HCT116 (cell line): ENCODE measurements at regions not wholly inside any gene's neighbourhood (a gene's known extent, or its start where the extent isn't known, plus 50 kb on each side); places are given as distances from the start of the nearest gene placed in this dataset.

Source experiments
- ATAC-seq: fragments of 200-7000 bp; cut with Tn5 transposase; 2 replicates; pipeline ENCODE4 v1.9.1; 2020; ENCODE audit warnings: mild to moderate bottlenecking, moderate library complexity
- BruUV-seq: library from RNA; stranded (reverse); fragments of 400-500 nt; replicated peaks from 2 replicates; lab custom pipeline; 2021; lab: Mats Ljungman, UMichigan
- CTCF ChIA-PET: fragments of 300-600 bp; sonication (Branson Sonifier 250); formaldehyde crosslinking; loops from one replicate; lab custom pipeline; 2021; ENCODE audit warnings: antibody characterized with exemption; lab: Charles Lee
- POLR2A ChIA-PET: fragments of 300-600, 350-600 bp; sonication (Branson Sonifier 250); formaldehyde crosslinking; loops from one replicate; lab custom pipeline; 2021; ENCODE audit warnings: antibody characterized with exemption; lab: Charles Lee
- RAD21 ChIA-PET, 2 experiments: fragments of 300-600 bp; sonication (Branson Sonifier 250); formaldehyde crosslinking; loops; one replicate each; lab custom pipeline; 2023; ENCODE audit warnings: low total read pairs in 2 of 2; ENCODE audit not compliant: uncharacterized antibody in 2 of 2, unreplicated experiment in 2 of 2, low non-redundant PET in 1 of 2; lab: Charles Lee
- DNase-seq: peaks from one replicate; pipeline ENCODE4 v3.0.0-alpha.2; 2010; ENCODE audit warnings: low read depth, low spot score
- H2AFZ ChIP-seq: fragments of 200-600 bp; shearing (Covaris generic), sonication (generic); 2 replicates; pipeline ENCODE4 v1.6.1; 2017; ENCODE audit warnings: low read depth, mixed run types, mixed read lengths, antibody characterized with exemption, low read length; ENCODE audit not compliant: poor library complexity, severe bottlenecking
- H3K27ac ChIP-seq: 2 replicates; pipeline ENCODE4 v1.5.1; 2012; ENCODE audit warnings: low read depth, low read length
- H3K27me3 ChIP-seq: fragments of 200-600 bp; sonication (generic); 2 replicates; pipeline ENCODE4 v1.6.1; 2016; ENCODE audit warnings: mixed run types, low read length, mixed read lengths; ENCODE audit not compliant: insufficient read depth
- H3K36me3 ChIP-seq, 2 experiments: fragments of 200-500 bp in 1 of 2; fragments of 200-600 bp in 1 of 2; sonication (Bioruptor generic) in 1 of 2; sonication (generic) in 1 of 2; 2 replicates each; pipeline versions ENCODE4 v1.5.1 to v1.6.1; 2014 to 2016; ENCODE audit warnings: low read length in 2 of 2, inconsistent platforms in 1 of 2, mixed read lengths in 1 of 2, mixed run types in 1 of 2; ENCODE audit not compliant: insufficient read depth in 2 of 2, control insufficient read depth in 1 of 2
- H3K4me1 ChIP-seq, 2 experiments: fragments of 200-600 bp in 1 of 2; sonication (generic) in 1 of 2; 2 replicates each; pipeline versions ENCODE4 v1.5.1 to v1.6.1; 2012 to 2017; ENCODE audit warnings: low read length in 2 of 2, inconsistent platforms in 1 of 2, mild to moderate bottlenecking in 1 of 2, mixed read lengths in 1 of 2, mixed run types in 1 of 2, moderate library complexity in 1 of 2; ENCODE audit not compliant: insufficient read depth in 2 of 2, control insufficient read depth in 1 of 2
- H3K4me2 ChIP-seq: fragments of 200-600 bp; sonication (generic); 2 replicates; pipeline ENCODE4 v1.6.1; 2017; ENCODE audit warnings: mixed run types, low read length, mixed read lengths
- H3K4me3 ChIP-seq, 2 experiments: fragments of 200-600 bp in 1 of 2; sonication (generic) in 1 of 2; replicated peaks in 1 of 2; 2 replicates each; pipeline ENCODE4 v1.5.1; 2011 to 2016; ENCODE audit warnings: low read length in 2 of 2, control low read depth in 1 of 2, low read depth in 1 of 2, mild to moderate bottlenecking in 1 of 2, mixed read lengths in 1 of 2, mixed run types in 1 of 2
- H3K79me2 ChIP-seq: fragments of 200-600 bp; sonication (generic); 2 replicates; pipeline ENCODE4 v1.6.1; 2017; ENCODE audit warnings: mild to moderate bottlenecking, mixed run types, low read length, moderate library complexity, mixed read lengths; ENCODE audit not compliant: insufficient read depth
- H3K9ac ChIP-seq: fragments of 200-600 bp; sonication (generic); 2 replicates; pipeline ENCODE4 v1.6.1; 2016; ENCODE audit warnings: low read length, mixed read lengths
- H3K9me2 ChIP-seq: fragments of 200-600 bp; sonication (generic), shearing (Covaris generic); 2 replicates; pipeline ENCODE4 v1.6.1; 2017; ENCODE audit warnings: mixed run types, mild to moderate bottlenecking, moderate library complexity; ENCODE audit not compliant: insufficient read depth
- H3K9me3 ChIP-seq, 2 experiments: fragments of 200-500 bp in 1 of 2; fragments of 200-600 bp in 1 of 2; sonication (Bioruptor generic) in 1 of 2; sonication (generic) in 1 of 2; 2 replicates each; pipeline ENCODE4 v1.6.1; 2014 to 2017; ENCODE audit warnings: low read length in 2 of 2, mixed read lengths in 2 of 2, inconsistent platforms in 1 of 2, low read depth in 1 of 2, mild to moderate bottlenecking in 1 of 2, mixed run types in 1 of 2, moderate library complexity in 1 of 2; ENCODE audit not compliant: control insufficient read depth in 1 of 2, insufficient read depth in 1 of 2
- H4K20me1 ChIP-seq: fragments of 200-600 bp; sonication (generic), shearing (Covaris generic); 2 replicates; pipeline ENCODE4 v1.6.1; 2017; ENCODE audit warnings: mixed run types, mild to moderate bottlenecking, moderate library complexity; ENCODE audit not compliant: insufficient read depth
- CBX3 ChIP-seq: IDR thresholded peaks from 2 replicates; pipeline ENCODE4 v1.6.1; 2012; ENCODE audit warnings: low read depth
- CEBPB ChIP-seq: IDR thresholded peaks from 2 replicates; pipeline ENCODE4 v1.6.1; 2012; ENCODE audit warnings: low read depth
- ELF1 ChIP-seq: IDR thresholded peaks from 2 replicates; pipeline ENCODE4 v1.6.1; 2012; ENCODE audit warnings: low read depth, borderline replicate concordance
- EZH2phosphoT487 ChIP-seq: fragments of 200-600 bp; IDR thresholded peaks from 2 replicates; pipeline ENCODE4 v1.6.1; 2018; ENCODE audit warnings: antibody characterized with exemption, borderline replicate concordance
- FOSL1 ChIP-seq: IDR thresholded peaks from 2 replicates; pipeline ENCODE4 v1.6.1; 2012; ENCODE audit warnings: low read depth
- JUND ChIP-seq: IDR thresholded peaks from 2 replicates; pipeline ENCODE4 v1.6.1; 2012
- POLR2AphosphoS5 ChIP-seq: IDR thresholded peaks from 2 replicates; pipeline ENCODE4 v1.6.1; 2011; ENCODE audit warnings: mild to moderate bottlenecking, low read depth, low read length, moderate library complexity
- RAD21 ChIP-seq: IDR thresholded peaks from 2 replicates; pipeline ENCODE4 v1.6.1; 2012; ENCODE audit warnings: low read depth, mild to moderate bottlenecking
- SIN3A ChIP-seq: IDR thresholded peaks from 2 replicates; pipeline ENCODE4 v1.6.1; 2012; ENCODE audit warnings: low read depth
- YY1 ChIP-seq: IDR thresholded peaks from 2 replicates; pipeline ENCODE4 v1.6.1; 2011; ENCODE audit warnings: low read length, low read depth, moderate library complexity, mild to moderate bottlenecking; ENCODE audit not compliant: insufficient replicate concordance; ENCODE audit errors: extremely low read depth
- ZNF274 ChIP-seq: fragments of 200-500 bp; sonication (Bioruptor generic); IDR thresholded peaks from 2 replicates; pipeline ENCODE4 v1.6.1; 2014; ENCODE audit warnings: mild to moderate bottlenecking, low read depth, low read length, inconsistent platforms
- intact Hi-C: fragments of 100-400 bp; cut with micrococcal nuclease; formaldehyde crosslinking; loops from 2 replicates; pipeline ENCODE4 v1.10.0; 2022
- TF ChIP-seq, protein P1 (sequence below): IDR thresholded peaks from 2 replicates; pipeline ENCODE4 v1.6.1; 2012
- TF ChIP-seq, protein P2 (sequence below): IDR thresholded peaks from 2 replicates; pipeline ENCODE4 v1.6.1; 2012
- TF ChIP-seq, protein P3 (sequence below), 3 experiments: fragments of 200-600 bp in 1 of 3; sonication (generic) in 1 of 3; IDR thresholded peaks in 2 of 3; conservative IDR thresholded peaks in 1 of 3; 2 replicates each; pipeline ENCODE4 v1.5.1; 2012 to 2017; ENCODE audit warnings: low read depth in 2 of 3, low read length in 2 of 3, antibody characterized with exemption in 1 of 3, borderline replicate concordance in 1 of 3, control low read depth in 1 of 3, mild to moderate bottlenecking in 1 of 3, mixed read lengths in 1 of 3, mixed run types in 1 of 3, moderate library complexity in 1 of 3; ENCODE audit not compliant: insufficient read depth in 1 of 3
- TF ChIP-seq, protein P4 (sequence below): IDR thresholded peaks from 2 replicates; pipeline ENCODE4 v1.6.1; 2011; ENCODE audit warnings: mild to moderate bottlenecking, low read length, moderate library complexity; ENCODE audit not compliant: insufficient replicate concordance; ENCODE audit errors: extremely low read depth

DNA sequence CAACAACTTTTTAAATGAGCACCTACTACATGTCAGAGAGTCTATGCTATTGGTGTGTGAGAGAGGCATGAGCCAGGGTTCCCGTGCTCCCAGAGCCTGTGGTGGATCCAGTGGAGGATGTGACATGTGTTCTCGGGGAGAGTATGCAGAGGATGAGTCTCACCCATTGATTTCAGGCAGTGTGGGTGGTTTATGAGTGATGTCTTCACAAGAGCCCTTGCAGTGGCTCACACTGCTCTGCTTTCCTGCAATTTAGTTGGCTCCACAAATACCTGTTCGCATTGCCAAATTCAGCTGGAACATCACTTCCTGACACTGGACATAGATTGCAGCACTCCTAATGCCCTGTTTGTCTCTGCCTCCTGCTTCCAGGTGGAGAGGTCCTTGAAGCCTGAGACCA is 243.6 kb upstream of the CXCR4 start:
- intact Hi-C loops: no loop called here

More for the DNA sequence above, 243.6 kb upstream of the CXCR4 start:
- ATAC-seq: no peak
- RAD21 ChIA-PET: no interaction called here
- no peak overlapping the region for H3K4me2 ChIP-seq
- BruUV-seq: no TSS peak
- TF ChIP-seq SIN3A: no peak
- TF ChIP-seq ZNF274: no peak
- no peak for TF ChIP-seq POLR2AphosphoS5
- TF ChIP-seq, protein P1, sequence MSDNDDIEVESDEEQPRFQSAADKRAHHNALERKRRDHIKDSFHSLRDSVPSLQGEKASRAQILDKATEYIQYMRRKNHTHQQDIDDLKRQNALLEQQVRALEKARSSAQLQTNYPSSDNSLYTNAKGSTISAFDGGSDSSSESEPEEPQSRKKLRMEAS: no peak
- TF ChIP-seq CEBPB: no peak
- no peak for TF ChIP-seq JUND
- TF ChIP-seq YY1: no peak
- TF ChIP-seq, protein P2, sequence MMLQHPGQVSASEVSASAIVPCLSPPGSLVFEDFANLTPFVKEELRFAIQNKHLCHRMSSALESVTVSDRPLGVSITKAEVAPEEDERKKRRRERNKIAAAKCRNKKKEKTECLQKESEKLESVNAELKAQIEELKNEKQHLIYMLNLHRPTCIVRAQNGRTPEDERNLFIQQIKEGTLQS: no peak
- TF ChIP-seq FOSL1: no peak
- TF ChIP-seq CBX3: no peak
- TF ChIP-seq, protein P3, sequence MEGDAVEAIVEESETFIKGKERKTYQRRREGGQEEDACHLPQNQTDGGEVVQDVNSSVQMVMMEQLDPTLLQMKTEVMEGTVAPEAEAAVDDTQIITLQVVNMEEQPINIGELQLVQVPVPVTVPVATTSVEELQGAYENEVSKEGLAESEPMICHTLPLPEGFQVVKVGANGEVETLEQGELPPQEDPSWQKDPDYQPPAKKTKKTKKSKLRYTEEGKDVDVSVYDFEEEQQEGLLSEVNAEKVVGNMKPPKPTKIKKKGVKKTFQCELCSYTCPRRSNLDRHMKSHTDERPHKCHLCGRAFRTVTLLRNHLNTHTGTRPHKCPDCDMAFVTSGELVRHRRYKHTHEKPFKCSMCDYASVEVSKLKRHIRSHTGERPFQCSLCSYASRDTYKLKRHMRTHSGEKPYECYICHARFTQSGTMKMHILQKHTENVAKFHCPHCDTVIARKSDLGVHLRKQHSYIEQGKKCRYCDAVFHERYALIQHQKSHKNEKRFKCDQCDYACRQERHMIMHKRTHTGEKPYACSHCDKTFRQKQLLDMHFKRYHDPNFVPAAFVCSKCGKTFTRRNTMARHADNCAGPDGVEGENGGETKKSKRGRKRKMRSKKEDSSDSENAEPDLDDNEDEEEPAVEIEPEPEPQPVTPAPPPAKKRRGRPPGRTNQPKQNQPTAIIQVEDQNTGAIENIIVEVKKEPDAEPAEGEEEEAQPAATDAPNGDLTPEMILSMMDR (IDR thresholded peaks at IDR 0.05 in 2 of 3, conservative IDR thresholded peaks at IDR 0.05 in 1 of 3; ENCODE audit: borderline replicate concordance in 1 of 3, insufficient read depth in 1 of 3, low read depth in 2 of 3, low read length in 2 of 3): no peak
- TF ChIP-seq EZH2phosphoT487: no peak
- TF ChIP-seq, protein P4, sequence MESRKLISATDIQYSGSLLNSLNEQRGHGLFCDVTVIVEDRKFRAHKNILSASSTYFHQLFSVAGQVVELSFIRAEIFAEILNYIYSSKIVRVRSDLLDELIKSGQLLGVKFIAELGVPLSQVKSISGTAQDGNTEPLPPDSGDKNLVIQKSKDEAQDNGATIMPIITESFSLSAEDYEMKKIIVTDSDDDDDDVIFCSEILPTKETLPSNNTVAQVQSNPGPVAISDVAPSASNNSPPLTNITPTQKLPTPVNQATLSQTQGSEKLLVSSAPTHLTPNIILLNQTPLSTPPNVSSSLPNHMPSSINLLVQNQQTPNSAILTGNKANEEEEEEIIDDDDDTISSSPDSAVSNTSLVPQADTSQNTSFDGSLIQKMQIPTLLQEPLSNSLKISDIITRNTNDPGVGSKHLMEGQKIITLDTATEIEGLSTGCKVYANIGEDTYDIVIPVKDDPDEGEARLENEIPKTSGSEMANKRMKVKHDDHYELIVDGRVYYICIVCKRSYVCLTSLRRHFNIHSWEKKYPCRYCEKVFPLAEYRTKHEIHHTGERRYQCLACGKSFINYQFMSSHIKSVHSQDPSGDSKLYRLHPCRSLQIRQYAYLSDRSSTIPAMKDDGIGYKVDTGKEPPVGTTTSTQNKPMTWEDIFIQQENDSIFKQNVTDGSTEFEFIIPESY: no peak
- no peak for TF ChIP-seq RAD21
- TF ChIP-seq ELF1: no peak
- TF ChIP-seq, all 23 proteins: peak for 0
- no peak overlapping the region for H3K9ac ChIP-seq
- POLR2A ChIA-PET: no interaction called here
- H3K4me1 ChIP-seq: no peaks in the 10 kb centered on the region
- no peaks in the 10 kb centered on the region for H3K9me3 ChIP-seq
- no peaks in the 10 kb centered on the region for H3K79me2 ChIP-seq
- H4K20me1 ChIP-seq: no peaks in the 10 kb centered on the region
- H2AFZ ChIP-seq: no peak overlapping the region
- CTCF ChIA-PET: no interaction called here
- H3K9me2 ChIP-seq: no peaks in the 10 kb centered on the region
- DNase-seq: no peak
- no peak overlapping the region for H3K27ac ChIP-seq
- no peaks in the 10 kb centered on the region for H3K36me3 ChIP-seq
- no peaks in the 10 kb centered on the region for H3K27me3 ChIP-seq
- no peak overlapping the region for H3K4me3 ChIP-seq
